Smooth muscle cell (in vitro differentiated cells): ENCODE measurements at regions not wholly inside any gene's neighbourhood (a gene's known extent, or its start where the extent isn't known, plus 50 kb on each side); places are given as distances from the start of the nearest gene placed in this dataset.
A peak's percentile ranks its signal among the peaks of the same experiment; 100 is the strongest.

ENCODE experiments used
- DNase-seq: peaks from one replicate; lab custom pipeline; 2025; ENCODE audit not compliant: unreplicated experiment; lab: John Stamatoyannopoulos, UW
- H2AFZ ChIP-seq: fragments of 200-600 bp; sonication (generic); 2 replicates; pipeline ENCODE4 v1.6.0; 2016; ENCODE audit warnings: antibody characterized with exemption, low read depth, mild to moderate bottlenecking
- H3F3A ChIP-seq: fragments of 200-600 bp; sonication (generic); 2 replicates; pipeline ENCODE4 v1.6.0; 2017; ENCODE audit warnings: antibody characterized with exemption, low read depth
- H3K27ac ChIP-seq: fragments of 200-600 bp; sonication (generic); 2 replicates; pipeline ENCODE4 v1.5.1; 2016; ENCODE audit warnings: low read depth, mild to moderate bottlenecking
- H3K27me3 ChIP-seq: fragments of 200-600 bp; sonication (generic); 2 replicates; pipeline ENCODE4 v1.6.1; 2016; ENCODE audit warnings: low read depth, mild to moderate bottlenecking
- H3K36me3 ChIP-seq: fragments of 200-600 bp; sonication (generic); 2 replicates; pipeline ENCODE4 v1.5.1; 2016; ENCODE audit warnings: low read depth
- H3K4me1 ChIP-seq: fragments of 200-600 bp; sonication (generic); 2 replicates; pipeline ENCODE4 v1.5.1; 2016; ENCODE audit warnings: low read depth
- H3K4me2 ChIP-seq: fragments of 200-600 bp; sonication (generic); 2 replicates; pipeline ENCODE4 v1.6.0; 2016; ENCODE audit warnings: mild to moderate bottlenecking
- H3K4me3 ChIP-seq: fragments of 200-600 bp; sonication (generic); 2 replicates; pipeline ENCODE4 v1.5.1; 2016; ENCODE audit warnings: mild to moderate bottlenecking
- H3K79me2 ChIP-seq: fragments of 200-600 bp; sonication (generic); 2 replicates; pipeline ENCODE4 v1.6.0; 2016; ENCODE audit warnings: low read depth, mild to moderate bottlenecking
- H3K9ac ChIP-seq: fragments of 200-600 bp; sonication (generic); 2 replicates; pipeline ENCODE4 v1.6.0; 2016; ENCODE audit warnings: low read depth
- H3K9me3 ChIP-seq: fragments of 200-600 bp; sonication (generic); replicated peaks from 2 replicates; pipeline ENCODE4 v1.5.1; 2016; ENCODE audit warnings: low read depth
- H4K20me1 ChIP-seq: fragments of 200-600 bp; sonication (generic); 2 replicates; pipeline ENCODE4 v1.6.0; 2016; ENCODE audit warnings: low read depth
- CTCF ChIP-seq: fragments of 200-600 bp; sonication (generic); IDR thresholded peaks from 2 replicates; pipeline ENCODE4 v1.5.1; 2017; ENCODE audit warnings: borderline replicate concordance, mild to moderate bottlenecking, antibody characterized with exemption; ENCODE audit not compliant: insufficient read depth, poor library complexity, severe bottlenecking
- WGBS: methylation state at CpG from one replicate; pipeline ENCODE4 v1.1.7; 2016; ENCODE audit warnings: low lambda C conversion rate; 5-methylcytosine and 5-hydroxymethylcytosine counted together

GRCh38 chr14:50000380-50001150, 107.7 kb downstream of the ARF6 start:
- peak; percentile 44 for DNase-seq
- Histone ChIP-seq H3K79me2 (no peaks in the 10 kb centered on the region), H3F3A (peaks cover 48% of the 10 kb centered on the region), H3K36me3 (no peaks in the 10 kb centered on the region), H3K9ac (peak overlapping the region; percentile 87), H3K4me3 (peak overlapping the region; percentile 13), H3K27me3 (no peaks in the 10 kb centered on the region), H2AFZ (no peak overlapping the region), H3K27ac (peak overlapping the region; percentile 98), H3K4me1 (peaks cover 26% of the 10 kb centered on the region), H4K20me1 (no peaks in the 10 kb centered on the region), H3K4me2 (peak overlapping the region; percentile 85), H3K9me3 (no peaks in the 10 kb centered on the region)
- under 1% methylated on average over 10 of the region's 10 CpGs for WGBS
- TF ChIP-seq CTCF = no peak

- no peak for TF ChIP-seq CTCF
- peak overlapping the region; percentile 98 for H3K27ac ChIP-seq
- H4K20me1 ChIP-seq = no peaks in the 10 kb centered on the region
- peak; percentile 23 for DNase-seq
- H3K4me2 ChIP-seq = peak overlapping the region; percentile 85
- H3F3A ChIP-seq = peaks cover 48% of the 10 kb centered on the region
- H3K4me3 ChIP-seq = peak overlapping the region; percentile 13
- no peaks in the 10 kb centered on the region for H3K9me3 ChIP-seq
- no peaks in the 10 kb centered on the region for H3K27me3 ChIP-seq
- H2AFZ ChIP-seq = no peak overlapping the region
- H3K4me1 ChIP-seq = peaks cover 26% of the 10 kb centered on the region
- peak overlapping the region; percentile 87 for H3K9ac ChIP-seq
- no peaks in the 10 kb centered on the region for H3K79me2 ChIP-seq
- 9% methylated on average over 13 of the region's 23 CpGs for WGBS
- H3K36me3 ChIP-seq = no peaks in the 10 kb centered on the region
Measured at GRCh38 chr14:50001151-50001998, 108.5 kb downstream of the ARF6 start.

- no peaks in the 10 kb centered on the region for H3K79me2 ChIP-seq
Measured at GRCh38 chr14:50001999-50002925, 109.4 kb downstream of the ARF6 start.

More at GRCh38 chr14:50001999-50002925, 109.4 kb downstream of the ARF6 start:
- Histone ChIP-seq H3K9me3 (no peaks in the 10 kb centered on the region), H3K27ac (peak overlapping the region; percentile 98), H3K4me2 (peak overlapping the region; percentile 85), H3K4me3 (peak overlapping the region; percentile 47), H4K20me1 (no peaks in the 10 kb centered on the region), H3F3A (peaks cover 48% of the 10 kb centered on the region), H3K36me3 (no peaks in the 10 kb centered on the region), H3K27me3 (no peaks in the 10 kb centered on the region), H3K9ac (peak overlapping the region; percentile 87), H3K4me1 (peaks cover 26% of the 10 kb centered on the region), H2AFZ (peak overlapping the region; percentile 67)
- WGBS = 67% methylated on average over 10 of the region's 10 CpGs
- TF ChIP-seq CTCF = no peak
- no peak for DNase-seq
